CD4-positive, alpha-beta T cell treated with Interleukin-17A for 4 hours (primary cell): ENCODE measurements at regions not wholly inside any gene's neighbourhood (a gene's known extent, or its start where the extent isn't known, plus 50 kb on each side); places are given as distances from the start of the nearest gene placed in this dataset.

Experiments
- DNase-seq: peaks from one replicate; pipeline ENCODE4 v3.0.0-alpha.2; 2020; ENCODE audit warnings: mixed read lengths

DNA sequence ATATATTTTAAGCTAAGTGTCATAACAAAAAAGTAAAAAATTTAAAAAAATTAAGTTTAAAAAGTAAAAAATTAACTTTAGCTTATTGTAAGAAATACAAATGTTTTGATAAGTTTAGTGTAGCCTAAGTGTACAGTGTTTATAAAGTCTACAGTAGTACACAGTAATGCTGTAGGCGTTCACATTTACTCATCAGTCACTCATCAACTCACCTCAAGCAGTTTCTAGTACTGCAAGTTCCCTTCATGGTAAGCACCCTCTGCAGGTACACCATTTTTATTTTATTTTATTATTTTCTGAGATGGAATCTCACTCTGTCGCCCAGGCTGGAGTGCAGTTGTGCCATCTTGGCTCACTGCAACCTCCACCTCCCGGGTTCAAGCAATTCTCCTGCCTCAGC lies 316.0 kb downstream of the FGFR2 start:
- no peak for DNase-seq

DNA sequence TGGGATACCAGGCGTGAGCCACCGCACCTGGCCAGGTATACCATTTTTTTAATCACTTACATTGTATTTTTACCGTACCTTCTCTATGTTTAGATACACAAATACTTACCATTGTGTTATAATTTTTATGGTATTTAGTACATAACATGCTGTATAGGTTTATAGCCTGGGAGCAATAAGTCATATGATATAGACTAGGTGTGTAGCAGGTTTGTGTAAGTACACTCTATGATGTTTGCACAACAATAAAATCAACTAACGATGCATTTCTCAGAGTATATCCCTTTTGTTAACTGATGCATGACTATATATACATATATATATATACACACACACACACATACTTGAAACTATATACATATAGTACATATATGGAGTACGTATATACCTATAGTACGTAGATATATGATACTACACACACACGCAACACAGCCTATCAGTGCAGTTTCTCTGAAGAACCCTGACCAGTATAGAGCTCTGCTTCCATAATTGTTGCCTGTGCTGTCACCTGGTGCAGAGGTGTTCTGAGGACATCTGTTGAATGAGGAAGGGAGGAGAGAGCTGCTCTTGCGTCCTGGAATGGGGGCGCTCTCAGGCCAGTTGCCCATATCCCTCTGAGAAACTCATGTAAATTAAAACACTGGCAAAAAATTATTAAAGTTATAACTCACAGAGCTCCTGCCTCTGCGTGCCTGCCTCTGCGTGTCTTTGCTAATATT lies 315.3 kb downstream of the FGFR2 start:
- no peak for DNase-seq

DNA sequence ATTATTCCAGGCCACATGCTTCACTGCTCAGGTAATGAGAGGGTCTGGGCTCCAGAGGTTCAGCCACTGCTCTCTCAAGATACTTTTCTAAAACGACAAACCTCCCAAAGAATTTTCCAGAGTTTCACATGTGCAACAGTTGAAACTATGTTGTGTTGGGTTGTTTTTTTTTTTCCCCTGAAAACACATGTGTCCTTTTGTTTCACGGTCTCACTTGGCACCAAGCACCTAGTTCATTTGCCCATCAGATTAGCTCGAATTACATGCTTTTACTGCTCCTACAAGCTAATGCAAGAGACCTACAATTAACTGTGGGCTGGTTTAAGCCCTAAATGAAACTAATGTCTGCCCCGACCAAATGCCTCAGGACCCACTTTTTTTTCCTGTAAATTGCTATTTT lies 313.3 kb downstream of the FGFR2 start:
- no peak for DNase-seq

DNA sequence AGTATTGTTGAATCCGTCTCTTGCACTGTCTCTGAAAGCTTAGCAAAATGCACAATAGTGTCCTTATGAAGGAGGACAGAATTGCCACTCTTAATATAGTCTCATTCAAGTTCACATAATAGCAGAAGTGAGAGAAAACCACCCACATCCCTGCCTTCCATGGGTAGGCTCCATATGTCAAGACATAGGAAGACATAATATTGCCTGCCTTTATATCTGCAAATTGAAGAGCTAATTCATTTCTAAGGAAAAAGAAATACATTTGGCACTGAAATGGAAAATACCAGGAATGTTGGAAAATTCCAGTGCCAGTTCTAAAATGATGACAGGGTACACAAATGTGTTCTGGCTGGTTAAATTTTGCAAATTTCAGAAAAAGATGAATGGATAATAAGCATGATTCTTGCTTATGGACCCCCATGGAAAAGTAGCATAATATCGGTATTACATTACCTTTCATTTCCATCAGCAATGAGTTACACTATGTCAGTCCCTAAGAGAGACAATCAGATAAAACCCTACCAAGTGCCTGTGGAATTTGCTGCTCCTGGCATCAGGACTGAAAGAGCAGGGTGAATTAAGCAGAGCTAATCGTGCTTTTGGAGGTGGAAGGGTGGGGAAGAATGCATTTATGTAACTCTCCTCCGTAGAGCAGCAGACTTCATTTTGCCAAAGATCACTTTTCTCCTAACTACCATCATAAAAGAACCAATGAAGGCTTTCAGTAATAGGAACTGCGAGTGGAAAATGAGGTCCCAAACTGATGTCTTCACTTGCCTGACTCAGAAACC lies 312.6 kb downstream of the FGFR2 start:
- DNase-seq: no peak

DNA sequence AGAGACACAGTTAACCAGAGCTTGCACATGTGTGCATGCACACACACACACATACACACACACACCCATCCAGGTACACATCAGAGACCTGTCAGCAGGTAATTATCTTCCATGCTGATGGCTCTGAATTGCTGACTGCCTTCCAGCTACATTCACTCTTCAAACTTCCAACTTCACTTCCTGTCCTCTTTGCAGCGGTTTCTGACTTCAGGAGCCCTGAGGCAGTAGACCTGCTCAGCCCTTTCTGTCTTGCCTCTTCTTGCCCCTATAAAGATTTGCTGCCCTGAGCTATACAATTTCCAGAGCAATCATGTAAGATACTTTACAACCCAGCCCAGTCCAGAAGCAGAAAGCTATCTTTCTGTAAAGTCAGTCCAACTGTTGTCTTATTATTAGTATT lies 310.2 kb downstream of the FGFR2 start:
- no peak for DNase-seq

DNA sequence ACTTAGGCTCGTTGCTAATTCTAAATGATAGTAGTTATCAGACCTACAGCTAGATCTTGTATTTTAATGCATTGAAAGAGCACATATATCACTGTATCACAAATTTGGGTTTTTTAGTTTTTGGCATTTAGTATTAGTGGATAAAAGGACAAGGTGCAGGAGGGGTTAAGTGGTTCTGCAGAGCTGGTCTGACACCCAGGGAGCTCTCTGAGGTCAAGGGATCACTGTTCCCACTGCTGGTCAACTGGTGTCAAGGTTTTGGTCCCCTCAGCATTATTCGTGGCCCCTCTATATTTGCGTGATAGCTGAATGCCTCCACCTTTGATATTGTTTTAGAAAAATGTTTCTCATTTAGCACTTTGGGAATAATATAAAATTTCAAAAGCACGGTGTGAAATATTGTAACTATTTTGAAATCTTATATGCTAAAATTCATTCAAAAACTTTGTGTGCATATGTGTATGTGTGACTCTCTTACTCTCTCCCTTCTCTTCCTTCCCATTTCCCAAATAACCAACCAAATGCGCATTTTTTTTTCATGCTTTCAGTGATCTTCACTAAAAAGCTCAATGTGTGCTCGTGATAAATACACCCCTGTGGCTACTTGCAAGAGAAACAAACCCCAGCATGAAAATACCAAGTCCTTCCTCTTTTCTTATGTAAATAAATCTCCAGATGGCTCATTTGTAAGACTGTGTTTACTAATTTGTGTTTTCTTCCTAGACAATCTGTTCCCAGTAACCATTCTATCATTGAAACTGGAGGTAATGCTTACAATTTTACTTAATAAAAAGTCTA lies 309.2 kb downstream of the FGFR2 start:
- no peak for DNase-seq

DNA sequence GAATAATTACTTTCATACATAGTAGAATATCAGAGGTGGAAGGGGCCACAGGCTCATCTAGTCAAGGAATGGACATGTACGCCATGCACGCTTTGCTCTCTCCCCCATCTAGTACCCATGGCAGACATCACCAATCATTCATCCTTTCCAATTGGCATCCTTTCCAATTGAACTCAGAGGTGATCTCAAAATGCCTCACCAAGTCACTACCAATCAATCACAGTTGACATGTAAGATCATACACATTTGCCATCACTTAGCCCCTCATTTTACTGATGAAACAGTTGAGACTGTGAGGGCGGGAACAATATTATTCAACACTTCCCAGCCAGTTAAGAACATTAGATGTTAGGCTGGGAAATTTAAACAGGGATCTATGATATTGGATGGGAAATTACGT lies 308.4 kb downstream of the FGFR2 start:
- DNase-seq: no peak

GRCh38 chr10:121290674-121291073 lies 307.6 kb downstream of the FGFR2 start:
- DNase-seq: no peak

DNA sequence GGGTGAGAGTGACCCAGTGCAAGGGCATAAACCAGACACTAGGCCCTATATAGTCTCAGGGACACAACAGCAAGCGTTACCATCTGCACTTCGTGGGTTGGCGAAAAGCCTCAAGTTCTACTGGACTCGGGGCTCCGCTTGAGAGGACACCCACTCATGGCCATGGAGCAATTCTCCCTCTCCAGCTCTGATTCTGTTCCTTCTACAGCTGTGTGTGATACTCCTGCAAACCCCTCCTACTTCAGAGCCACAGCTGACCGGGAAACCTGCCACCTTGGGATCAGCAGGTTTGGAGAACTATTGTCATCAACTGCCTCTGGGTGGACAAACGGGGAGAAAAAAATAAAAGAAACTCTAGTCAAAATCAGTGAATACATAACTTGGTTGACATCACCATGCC lies 306.9 kb downstream of the FGFR2 start:
- no peak for DNase-seq

DNA sequence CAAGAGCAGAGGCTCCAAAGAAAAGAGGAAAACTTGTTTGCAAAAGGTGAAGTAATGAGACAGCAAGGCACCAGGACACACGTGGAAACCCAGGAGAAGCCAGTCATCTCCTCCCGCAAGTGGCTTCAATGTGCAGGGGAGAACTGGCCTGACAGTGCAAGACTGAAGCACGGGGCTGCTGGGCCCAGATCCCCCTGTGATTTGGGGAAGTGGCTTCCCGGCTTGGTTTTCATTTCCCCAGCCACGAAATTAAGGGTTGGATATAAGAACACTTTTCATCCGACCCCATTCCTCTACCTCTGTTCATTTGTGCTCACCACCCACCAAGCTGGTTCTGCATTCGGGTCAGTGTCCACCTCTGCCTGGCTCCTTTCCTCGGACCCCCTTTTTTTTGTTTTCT lies 306.4 kb downstream of the FGFR2 start:
- DNase-seq: no peak

DNA sequence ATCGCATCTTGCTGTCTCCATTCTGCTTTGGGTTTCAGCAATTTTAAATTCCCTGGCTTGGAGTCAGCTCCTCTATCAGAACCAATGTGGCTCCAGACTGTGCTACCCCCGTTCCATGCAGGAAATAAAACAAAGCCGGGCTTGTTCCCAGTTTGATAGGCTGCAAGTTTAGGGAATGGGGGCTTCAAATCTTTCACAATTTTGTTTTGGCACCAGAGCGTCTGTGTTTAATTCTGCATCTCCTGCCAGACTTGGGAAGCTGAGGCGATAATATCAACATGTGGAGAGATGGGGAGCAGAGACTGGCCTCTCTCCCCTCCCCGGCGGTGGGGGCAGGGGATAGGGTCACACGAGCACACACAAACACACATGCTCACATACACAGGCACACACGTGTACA lies 305.9 kb downstream of the FGFR2 start:
- DNase-seq: no peak

- DNase-seq: no peak
These were observed 305.1 kb downstream of the FGFR2 start for GRCh38 chr10:121293110-121293509.

GRCh38 chr10:121294630-121295029 lies 303.6 kb downstream of the FGFR2 start:
- DNase-seq: no peak

DNA sequence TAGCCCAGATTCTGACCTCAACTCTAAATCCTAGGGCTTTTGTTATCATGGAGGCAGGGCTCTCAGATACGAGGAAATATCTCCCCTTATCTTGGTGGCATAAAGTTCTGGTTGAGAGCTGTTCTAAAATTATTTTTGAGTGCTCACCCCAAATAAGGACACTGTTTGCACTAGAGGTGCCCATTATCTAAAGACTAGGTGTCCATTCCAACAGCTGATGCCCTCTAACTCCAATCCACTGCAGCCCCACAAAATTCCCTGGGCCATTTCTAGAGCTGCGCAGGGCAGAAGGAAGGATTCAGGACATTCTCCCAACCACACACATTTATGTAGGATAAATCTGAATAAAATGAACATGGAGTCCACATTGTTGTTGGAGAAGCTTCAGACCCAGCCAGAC lies 301.9 kb downstream of the FGFR2 start:
- no peak for DNase-seq

GRCh38 chr10:121296881-121297585 lies 301.2 kb downstream of the FGFR2 start:
- no peak for DNase-seq

DNA sequence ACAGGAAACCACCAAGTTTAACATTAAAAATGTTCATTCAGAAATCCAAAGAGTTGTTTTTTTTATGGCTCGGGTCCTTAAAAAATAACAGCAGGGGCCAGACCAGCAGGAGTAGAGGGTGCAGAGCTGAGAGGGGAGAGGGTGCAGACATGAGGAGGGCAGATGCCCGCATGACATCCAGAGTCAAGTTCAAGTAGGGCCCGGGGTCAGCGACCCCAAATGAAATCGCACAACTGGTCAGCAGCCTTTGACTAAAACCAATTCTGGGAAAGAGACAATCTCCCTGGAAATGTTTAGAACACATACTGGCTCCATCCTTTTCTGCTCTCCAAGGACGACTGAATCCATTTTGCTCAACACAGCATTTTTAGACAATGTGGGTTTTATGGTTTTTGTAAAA lies 297.5 kb downstream of the FGFR2 start:
- DNase-seq: no peak

DNA sequence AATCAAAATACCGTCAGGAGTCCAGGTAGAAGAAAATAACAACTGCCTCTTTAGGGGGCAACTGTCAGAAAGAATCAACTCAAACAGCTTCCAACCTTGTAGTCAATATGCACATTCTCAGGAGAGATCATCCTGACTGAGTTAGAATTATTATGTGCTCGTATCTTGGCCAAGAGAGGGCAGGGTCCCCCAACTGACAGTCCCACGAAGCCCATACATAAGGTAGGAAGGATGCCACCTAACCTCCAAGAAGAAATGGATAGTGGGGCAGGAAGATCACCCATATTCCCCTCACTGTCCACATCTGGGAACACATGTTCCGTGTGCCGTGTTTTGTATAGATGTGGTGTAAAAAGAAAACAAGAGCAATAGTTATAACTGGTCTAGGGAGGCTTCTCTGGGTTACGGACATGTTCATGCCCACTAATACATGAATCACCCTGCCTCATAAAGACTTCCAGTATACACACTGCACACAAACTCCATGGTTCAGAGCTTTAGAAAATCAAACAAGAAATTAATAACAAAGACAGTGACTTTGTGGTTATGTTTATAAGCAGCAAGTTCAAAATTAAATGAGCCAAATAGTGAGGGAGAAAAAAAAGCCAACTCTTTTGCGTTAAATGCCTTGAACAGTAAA lies 295.6 kb downstream of the FGFR2 start:
- no peak for DNase-seq

GRCh38 chr10:121303287-121303890 lies 294.9 kb downstream of the FGFR2 start:
- no peak for DNase-seq

- DNase-seq: no peak
These were observed 293.2 kb downstream of the FGFR2 start for GRCh38 chr10:121305066-121305465.

DNA sequence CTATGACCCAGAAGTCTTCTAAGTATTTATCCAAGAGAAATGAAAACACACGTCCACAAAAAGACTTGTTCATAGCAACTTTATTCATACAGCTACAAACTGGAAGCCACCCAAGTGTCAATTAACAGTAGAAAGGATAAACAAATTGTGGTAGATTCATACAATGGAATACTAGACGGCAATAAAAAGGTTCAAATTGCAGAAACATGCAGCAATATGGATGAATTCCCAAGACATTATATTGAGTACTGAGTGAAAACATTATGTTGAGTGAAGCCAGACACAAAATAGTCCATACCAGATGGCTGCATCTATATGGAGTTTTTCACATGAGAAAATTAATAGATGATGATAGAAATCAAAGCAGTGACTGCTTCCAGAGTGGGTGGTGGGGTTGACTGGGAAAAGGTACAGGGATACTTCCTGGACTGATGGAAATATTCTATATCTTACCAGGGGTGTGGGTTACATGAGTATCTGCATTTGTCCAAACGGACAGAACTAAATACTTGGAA lies 292.0 kb downstream of the FGFR2 start:
- DNase-seq: no peak

- DNase-seq: no peak
These were observed 290.7 kb downstream of the FGFR2 start for GRCh38 chr10:121307411-121307980.

- no peak for DNase-seq
These were observed 290.2 kb downstream of the FGFR2 start for GRCh38 chr10:121308020-121308419.
